ENCODE measurements at regions not wholly inside any gene's neighbourhood (a gene's known extent, or its start where the extent isn't known, plus 50 kb on each side); places are given as distances from the start of the nearest gene placed in this dataset.

DNA sequence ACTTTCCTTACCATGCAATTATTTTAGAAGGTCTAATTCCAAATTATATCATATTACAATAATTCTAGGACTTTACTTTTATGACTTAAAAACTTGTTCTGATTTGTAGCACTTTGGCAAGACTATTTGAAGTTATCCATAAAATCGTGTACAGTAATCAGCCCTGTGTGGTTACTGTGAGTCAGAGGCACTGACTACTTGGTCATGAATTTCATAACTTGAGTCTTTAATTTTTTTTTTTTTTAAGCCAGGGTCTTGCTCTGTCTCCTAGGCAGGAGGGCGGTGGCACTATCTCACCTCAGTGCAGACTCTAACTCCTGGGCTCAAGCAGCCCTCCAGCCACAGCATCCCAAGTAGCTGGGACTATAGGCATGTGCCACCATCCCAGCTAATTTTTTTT is 1319.2 kb upstream of the SLC10A2 start:
- no peak for DNase-seq (ENCODE audit: low spot score)
- TF ChIP-seq, protein P1, sequence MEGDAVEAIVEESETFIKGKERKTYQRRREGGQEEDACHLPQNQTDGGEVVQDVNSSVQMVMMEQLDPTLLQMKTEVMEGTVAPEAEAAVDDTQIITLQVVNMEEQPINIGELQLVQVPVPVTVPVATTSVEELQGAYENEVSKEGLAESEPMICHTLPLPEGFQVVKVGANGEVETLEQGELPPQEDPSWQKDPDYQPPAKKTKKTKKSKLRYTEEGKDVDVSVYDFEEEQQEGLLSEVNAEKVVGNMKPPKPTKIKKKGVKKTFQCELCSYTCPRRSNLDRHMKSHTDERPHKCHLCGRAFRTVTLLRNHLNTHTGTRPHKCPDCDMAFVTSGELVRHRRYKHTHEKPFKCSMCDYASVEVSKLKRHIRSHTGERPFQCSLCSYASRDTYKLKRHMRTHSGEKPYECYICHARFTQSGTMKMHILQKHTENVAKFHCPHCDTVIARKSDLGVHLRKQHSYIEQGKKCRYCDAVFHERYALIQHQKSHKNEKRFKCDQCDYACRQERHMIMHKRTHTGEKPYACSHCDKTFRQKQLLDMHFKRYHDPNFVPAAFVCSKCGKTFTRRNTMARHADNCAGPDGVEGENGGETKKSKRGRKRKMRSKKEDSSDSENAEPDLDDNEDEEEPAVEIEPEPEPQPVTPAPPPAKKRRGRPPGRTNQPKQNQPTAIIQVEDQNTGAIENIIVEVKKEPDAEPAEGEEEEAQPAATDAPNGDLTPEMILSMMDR (IDR thresholded peaks at IDR 0.05; ENCODE audit: borderline replicate concordance, control extremely low read depth, extremely low read depth, insufficient read depth, missing control alignments): no peak
- in situ Hi-C loops (cut with MboI; ENCODE audit: low sequenced_read_pairs, unreplicated experiment): no loop called here

GRCh38 chr13:104382951-104383350 is 1316.7 kb upstream of the SLC10A2 start:
- DNase-seq (ENCODE audit: low spot score): no peak
- TF ChIP-seq, protein P1 (IDR thresholded peaks at IDR 0.05; ENCODE audit: borderline replicate concordance, control extremely low read depth, extremely low read depth, insufficient read depth, missing control alignments): no peak
- in situ Hi-C loops (cut with MboI; ENCODE audit: low sequenced_read_pairs, unreplicated experiment): no loop called here

DNA sequence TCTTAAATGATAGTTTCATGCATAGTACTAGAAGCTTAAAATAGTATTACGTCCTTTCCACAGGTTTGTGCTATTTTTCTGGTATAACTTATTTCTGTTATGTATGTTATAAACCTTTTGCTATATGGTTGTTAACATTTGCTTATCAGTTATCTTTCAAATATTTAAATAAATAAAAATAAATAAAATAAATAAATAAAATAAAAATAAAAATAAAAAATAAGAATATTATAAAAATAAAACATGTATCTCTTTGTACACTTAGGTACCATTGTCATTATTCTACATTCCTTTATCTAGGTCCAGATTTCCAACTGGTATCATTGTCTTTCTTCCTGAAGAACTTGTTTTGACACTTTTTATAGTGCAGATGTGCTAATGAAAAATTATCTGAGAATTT is 1310.4 kb upstream of the SLC10A2 start:
- TF ChIP-seq, protein P1 (IDR thresholded peaks at IDR 0.05; ENCODE audit: borderline replicate concordance, control extremely low read depth, extremely low read depth, insufficient read depth, missing control alignments): no peak
- no peak for DNase-seq (ENCODE audit: low spot score)
- in situ Hi-C loops (cut with MboI; ENCODE audit: low sequenced_read_pairs, unreplicated experiment): no loop called here

DNA sequence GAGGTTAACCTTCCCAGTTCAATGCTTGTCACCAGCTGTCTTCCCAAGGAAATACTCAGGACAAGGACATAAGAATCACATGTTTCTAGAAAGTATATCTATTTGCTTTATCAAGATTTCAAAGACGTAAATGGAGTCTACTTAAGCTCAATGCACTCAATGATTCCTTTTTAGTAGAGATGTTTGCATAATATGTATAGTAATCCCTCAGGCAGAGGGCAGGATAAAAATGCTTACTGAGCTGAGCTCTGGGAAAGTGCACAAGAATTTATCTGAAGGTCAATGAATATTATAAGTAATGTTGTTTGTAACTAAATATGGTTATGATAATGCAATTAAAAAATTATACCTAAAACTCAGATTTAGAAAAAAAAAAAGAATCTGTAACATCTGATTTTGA is 1309.4 kb upstream of the SLC10A2 start:
- in situ Hi-C loops (cut with MboI; ENCODE audit: low sequenced_read_pairs, unreplicated experiment): no loop called here
- no peak for DNase-seq (ENCODE audit: low spot score)
- TF ChIP-seq, protein P1 (IDR thresholded peaks at IDR 0.05; ENCODE audit: borderline replicate concordance, control extremely low read depth, extremely low read depth, insufficient read depth, missing control alignments): no peak

GRCh38 chr13:104372095-104372655 is 1306.0 kb upstream of the SLC10A2 start:
- in situ Hi-C loops (cut with MboI; ENCODE audit: low sequenced_read_pairs, unreplicated experiment): no loop called here
- no peak for DNase-seq (ENCODE audit: low spot score)

GRCh38 chr13:104365430-104365829 is 1299.2 kb upstream of the SLC10A2 start:
- TF ChIP-seq, protein P1 (IDR thresholded peaks at IDR 0.05; ENCODE audit: borderline replicate concordance, control extremely low read depth, extremely low read depth, insufficient read depth, missing control alignments): no peak
- no peak for DNase-seq (ENCODE audit: low spot score)
- in situ Hi-C loops (cut with MboI; ENCODE audit: low sequenced_read_pairs, unreplicated experiment): no loop called here

More at GRCh38 chr13:104372095-104372655, 1306.0 kb upstream of the SLC10A2 start:
- TF ChIP-seq, protein P1 (IDR thresholded peaks at IDR 0.05; ENCODE audit: borderline replicate concordance, control extremely low read depth, extremely low read depth, insufficient read depth, missing control alignments): no peak

Measured in GM13976 (cell line).